ENCODE measurements at regions not wholly inside any gene's neighbourhood (a gene's known extent, or its start where the extent isn't known, plus 50 kb on each side); places are given as distances from the start of the nearest gene placed in this dataset.

DNA sequence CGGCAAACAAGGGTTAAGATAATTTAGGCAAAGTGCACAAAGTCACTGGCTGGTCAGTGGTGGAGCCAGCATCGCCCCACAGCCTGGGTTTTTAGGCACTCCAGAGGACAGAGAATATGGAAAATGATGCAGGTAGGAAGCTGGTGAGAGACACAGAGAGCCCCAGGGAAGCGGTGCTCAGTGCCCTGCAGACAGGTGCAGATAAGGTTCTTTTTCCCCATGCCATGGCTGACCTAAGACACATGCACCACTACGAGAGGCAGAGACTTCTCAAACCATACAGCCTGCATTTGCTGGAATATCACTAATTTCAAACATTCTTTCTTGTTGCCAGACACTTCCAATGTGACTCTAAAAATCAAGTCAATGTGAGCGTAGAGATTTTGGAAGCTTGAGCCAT is 205.7 kb upstream of the APCDD1 start:
- in situ Hi-C loops (cut with MboI; ENCODE audit: low sequenced_read_pairs) (no loop called here), intact Hi-C loops (cut with micrococcal nuclease) (no loop called here), dilution Hi-C loops (cut with HindIII; ENCODE audit: low sequenced_read_pairs, unreplicated experiment) (no loop called here)
- no peak for TF ChIP-seq POLR2A (IDR thresholded peaks at IDR 0.05; ENCODE audit: low read depth, low read length)
- no peak for TF ChIP-seq MAFK (IDR thresholded peaks at IDR 0.05; ENCODE audit: low read depth, low read length)
- TF ChIP-seq SMC3 (IDR thresholded peaks at IDR 0.05; ENCODE audit: low read depth, low read length) = no peak
- TF ChIP-seq RCOR1 (IDR thresholded peaks at IDR 0.05; ENCODE audit: insufficient replicate concordance, low read length) = no peak
- no peak for TF ChIP-seq USF2 (IDR thresholded peaks at IDR 0.05; ENCODE audit: low read depth, low read length)
- TF ChIP-seq NFE2L2 (IDR thresholded peaks at IDR 0.05; ENCODE audit: low read depth, low read length) = no peak
- TF ChIP-seq CEBPB (IDR thresholded peaks at IDR 0.05; ENCODE audit: low read depth, low read length) = no peak
- no peak for TF ChIP-seq BHLHE40 (IDR thresholded peaks at IDR 0.05; ENCODE audit: low read depth, low read length)
- no peak for TF ChIP-seq RFX5 (IDR thresholded peaks at IDR 0.05; ENCODE audit: low read depth, low read length)
- TF ChIP-seq, protein P1, sequence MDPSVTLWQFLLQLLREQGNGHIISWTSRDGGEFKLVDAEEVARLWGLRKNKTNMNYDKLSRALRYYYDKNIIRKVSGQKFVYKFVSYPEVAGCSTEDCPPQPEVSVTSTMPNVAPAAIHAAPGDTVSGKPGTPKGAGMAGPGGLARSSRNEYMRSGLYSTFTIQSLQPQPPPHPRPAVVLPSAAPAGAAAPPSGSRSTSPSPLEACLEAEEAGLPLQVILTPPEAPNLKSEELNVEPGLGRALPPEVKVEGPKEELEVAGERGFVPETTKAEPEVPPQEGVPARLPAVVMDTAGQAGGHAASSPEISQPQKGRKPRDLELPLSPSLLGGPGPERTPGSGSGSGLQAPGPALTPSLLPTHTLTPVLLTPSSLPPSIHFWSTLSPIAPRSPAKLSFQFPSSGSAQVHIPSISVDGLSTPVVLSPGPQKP (IDR thresholded peaks at IDR 0.05; ENCODE audit: borderline replicate concordance, low read depth, low read length) = no peak
- TF ChIP-seq MAZ (IDR thresholded peaks at IDR 0.05; ENCODE audit: borderline replicate concordance, low read depth, low read length) = no peak
- no peak for TF ChIP-seq MXI1 (IDR thresholded peaks at IDR 0.05; ENCODE audit: borderline replicate concordance, low read depth, low read length)
- TF ChIP-seq RAD21 (IDR thresholded peaks at IDR 0.05; ENCODE audit: low read length) = no peak
- TF ChIP-seq, protein P2, sequence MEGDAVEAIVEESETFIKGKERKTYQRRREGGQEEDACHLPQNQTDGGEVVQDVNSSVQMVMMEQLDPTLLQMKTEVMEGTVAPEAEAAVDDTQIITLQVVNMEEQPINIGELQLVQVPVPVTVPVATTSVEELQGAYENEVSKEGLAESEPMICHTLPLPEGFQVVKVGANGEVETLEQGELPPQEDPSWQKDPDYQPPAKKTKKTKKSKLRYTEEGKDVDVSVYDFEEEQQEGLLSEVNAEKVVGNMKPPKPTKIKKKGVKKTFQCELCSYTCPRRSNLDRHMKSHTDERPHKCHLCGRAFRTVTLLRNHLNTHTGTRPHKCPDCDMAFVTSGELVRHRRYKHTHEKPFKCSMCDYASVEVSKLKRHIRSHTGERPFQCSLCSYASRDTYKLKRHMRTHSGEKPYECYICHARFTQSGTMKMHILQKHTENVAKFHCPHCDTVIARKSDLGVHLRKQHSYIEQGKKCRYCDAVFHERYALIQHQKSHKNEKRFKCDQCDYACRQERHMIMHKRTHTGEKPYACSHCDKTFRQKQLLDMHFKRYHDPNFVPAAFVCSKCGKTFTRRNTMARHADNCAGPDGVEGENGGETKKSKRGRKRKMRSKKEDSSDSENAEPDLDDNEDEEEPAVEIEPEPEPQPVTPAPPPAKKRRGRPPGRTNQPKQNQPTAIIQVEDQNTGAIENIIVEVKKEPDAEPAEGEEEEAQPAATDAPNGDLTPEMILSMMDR (conservative IDR thresholded peaks at IDR 0.05; ENCODE audit: low read depth, low read length) = no peak
- no peak for TF ChIP-seq CHD1 (IDR thresholded peaks at IDR 0.05; ENCODE audit: low read depth, low read length)
- no peak for TF ChIP-seq FOS (IDR thresholded peaks at IDR 0.05; ENCODE audit: low read depth, low read length)
- Histone ChIP-seq H4K5ac (ENCODE audit: low read depth, low read length) (no peak overlapping the region), H2AK5ac (ENCODE audit: low read depth, low read length) (no peak overlapping the region), H3K4me1 (ENCODE audit: control insufficient read depth, insufficient read depth, low read length) (no peaks in the 10 kb centered on the region), H3K27ac (ENCODE audit: insufficient read depth, low read length) (no peak overlapping the region), H3K36me3 (ENCODE audit: control insufficient read depth, insufficient read depth, low read length) (no peaks in the 10 kb centered on the region), H3K23ac (ENCODE audit: low read depth, low read length) (no peak overlapping the region), H2BK15ac (ENCODE audit: low read depth, low read length) (no peak overlapping the region), H2AFZ (replicated peaks; ENCODE audit: low read length, poor library complexity) (no peak overlapping the region), H2BK120ac (ENCODE audit: low read depth, low read length) (no peak overlapping the region), H2BK20ac (ENCODE audit: low read depth, low read length) (no peak overlapping the region), H3K79me1 (ENCODE audit: low read depth in 1 of 2, low read length in 2 of 2) (no peaks in the 10 kb centered on the region), H3K9me1 (ENCODE audit: insufficient read depth, low read length) (no peaks in the 10 kb centered on the region), H3K4ac (ENCODE audit: low read depth, low read length) (no peak overlapping the region), H3K4me2 (ENCODE audit: low read depth, low read length) (no peak overlapping the region), H4K8ac (ENCODE audit: low read depth in 2 of 2, low read length in 2 of 2) (no peak overlapping the region), H3K18ac (ENCODE audit: low read depth, low read length) (no peak overlapping the region), H3K9ac (ENCODE audit: low read depth, low read length) (no peak overlapping the region), H3K27me3 (ENCODE audit: control insufficient read depth, insufficient read depth, low read length) (peaks cover 16% of the 10 kb centered on the region), H3K4me3 (ENCODE audit: insufficient read depth, low read depth, low read length) (no peak overlapping the region), H4K91ac (ENCODE audit: insufficient read depth, low read depth, low read length) (no peak overlapping the region), H2AK9ac (replicated peaks; ENCODE audit: low read depth, low read length, poor library complexity) (no peak overlapping the region), H3K14ac (replicated peaks; ENCODE audit: low read depth, low read length) (no peak overlapping the region), H3K56ac (ENCODE audit: extremely low read depth, insufficient read depth, low read length) (no peak overlapping the region), H3K9me3 (ENCODE audit: control insufficient read depth, insufficient read depth, low read length) (no peaks in the 10 kb centered on the region), H4K20me1 (ENCODE audit: insufficient read depth, low read length) (no peaks in the 10 kb centered on the region), H2BK5ac (ENCODE audit: low read depth, low read length, poor library complexity, severe bottlenecking) (no peak overlapping the region)
- BruUV-seq (replicated peaks) = no TSS peak
- DNase-seq (no peak), ATAC-seq (ENCODE audit: low read depth) (no peak)
- CTCF ChIA-PET = interaction anchor here (1.3 kb wide), 1 partner anchor 177 kb away, joined by 3 read pairs; no protein-coding TSS in a partner anchor
- WGBS, 2 experiments (ENCODE audit: extremely low coverage in 2 of 2, insufficient read length in 1 of 2) = 40% methylated on average over 1 of the region's 5 CpGs; no CpG with 5 or more reads in 1 of the 2 experiments
- POLR2A ChIA-PET (ENCODE audit: unreplicated experiment) = no interaction called here

All from IMR-90 (cell line).